ENCODE measurements at regions not wholly inside any gene's neighbourhood (a gene's known extent, or its start where the extent isn't known, plus 50 kb on each side); places are given as distances from the start of the nearest gene placed in this dataset.

DNA sequence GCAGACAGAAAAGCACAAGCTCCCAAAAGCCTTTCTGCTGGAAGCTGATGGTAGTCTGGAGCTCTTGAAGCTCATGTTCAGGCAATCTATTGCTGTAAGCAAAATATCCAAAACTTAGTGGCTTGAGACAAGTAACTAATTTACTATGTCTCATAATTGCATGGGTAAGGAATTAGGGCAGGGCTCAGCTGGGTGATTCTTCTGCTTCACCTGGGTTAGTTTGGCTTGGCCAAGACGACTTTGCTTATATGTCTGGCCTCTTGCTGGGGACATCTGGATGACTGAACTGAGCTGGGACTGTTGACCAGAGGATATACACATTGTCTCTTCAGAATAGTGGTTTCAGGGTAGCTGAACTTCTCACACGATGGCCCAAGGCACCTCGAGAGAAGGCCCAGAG lies 96.8 kb upstream of the WSCD1 start:
- no peak for TF ChIP-seq CTCF (IDR thresholded peaks at IDR 0.05)
- no peak for TF ChIP-seq POLR2AphosphoS5 (IDR thresholded peaks at IDR 0.05)
- no peak for TF ChIP-seq POLR2A (IDR thresholded peaks at IDR 0.05)

Data from prostate gland (tissue), 2 donors.